Keratinocyte (primary cell): ENCODE measurements at regions not wholly inside any gene's neighbourhood (a gene's known extent, or its start where the extent isn't known, plus 50 kb on each side); places are given as distances from the start of the nearest gene placed in this dataset.

ENCODE experiments used
- DNase-seq: peaks from one replicate; pipeline ENCODE4 v3.0.0-alpha.2; 2011; ENCODE audit warnings: low read depth, missing footprints, low spot score
- FAIRE-seq: peaks from 2 replicates; lab custom pipeline; 2011; peaks lifted over from hg19 to GRCh38; lab: Jason Lieb, UNC
- H2AFZ ChIP-seq: 2 replicates; pipeline ENCODE4 v1.6.0; 2012; ENCODE audit warnings: low read length, control low read depth, inconsistent platforms; ENCODE audit not compliant: control insufficient read depth
- H3K27ac ChIP-seq: 2 replicates; pipeline ENCODE4 v1.5.1; 2011; ENCODE audit warnings: low read length; ENCODE audit not compliant: control insufficient read depth, insufficient read depth
- H3K27me3 ChIP-seq: 3 replicates; pipeline ENCODE4 v1.6.0; 2011; ENCODE audit warnings: low read length; ENCODE audit not compliant: control insufficient read depth, insufficient read depth; ENCODE audit errors: extremely low read depth
- H3K36me3 ChIP-seq, 2 experiments: 2 replicates in 1 of 2; 3 replicates in 1 of 2; pipeline ENCODE4 v1.5.1; 2011; ENCODE audit warnings: low read length in 2 of 2, mild to moderate bottlenecking in 1 of 2; ENCODE audit not compliant: control insufficient read depth in 2 of 2, insufficient read depth in 2 of 2; ENCODE audit errors: extremely low read depth in 1 of 2
- H3K4me1 ChIP-seq: 3 replicates; pipeline ENCODE4 v1.5.1; 2011; ENCODE audit warnings: low read length; ENCODE audit not compliant: control insufficient read depth, insufficient read depth; ENCODE audit errors: extremely low read depth
- H3K4me2 ChIP-seq: 3 replicates; pipeline ENCODE4 v1.6.0; 2011; ENCODE audit warnings: low read depth, low read length; ENCODE audit not compliant: control insufficient read depth, insufficient read depth; ENCODE audit errors: extremely low read depth
- H3K4me3 ChIP-seq, 3 experiments: fragments of 200-600 bp in 1 of 3; sonication (generic) in 1 of 3; 2 replicates in 2 of 3; 3 replicates in 1 of 3; pipeline ENCODE4 v1.5.1; 2011 to 2016; ENCODE audit warnings: low read length in 3 of 3, mild to moderate bottlenecking in 3 of 3, control low read depth in 2 of 3, inconsistent platforms in 1 of 3, low read depth in 1 of 3, mixed read lengths in 1 of 3, mixed run types in 1 of 3, moderate library complexity in 1 of 3; ENCODE audit not compliant: control insufficient read depth in 2 of 3, insufficient read depth in 2 of 3; ENCODE audit errors: extremely low read depth in 1 of 3
- H3K79me2 ChIP-seq: 2 replicates; pipeline ENCODE4 v1.6.0; 2012; ENCODE audit warnings: low read length; ENCODE audit not compliant: control insufficient read depth, insufficient read depth
- H3K9ac ChIP-seq: 3 replicates; pipeline ENCODE4 v1.6.0; 2011; ENCODE audit warnings: low read length; ENCODE audit not compliant: control insufficient read depth, insufficient read depth; ENCODE audit errors: extremely low read depth
- H3K9me1 ChIP-seq: 3 replicates; pipeline ENCODE4 v1.6.0; 2011; ENCODE audit warnings: low read length; ENCODE audit not compliant: control insufficient read depth, insufficient read depth; ENCODE audit errors: extremely low read depth
- H3K9me3 ChIP-seq: 2 replicates; pipeline ENCODE4 v1.5.1; 2012; ENCODE audit warnings: low read depth, low read length; ENCODE audit not compliant: control insufficient read depth
- H4K20me1 ChIP-seq: 3 replicates; pipeline ENCODE4 v1.6.0; 2011; ENCODE audit warnings: low read length; ENCODE audit not compliant: control insufficient read depth, insufficient read depth; ENCODE audit errors: extremely low read depth
- EZH2 ChIP-seq: IDR thresholded peaks from one replicate; pipeline ENCODE4 v1.6.1; 2012; ENCODE audit warnings: inconsistent platforms, mild to moderate bottlenecking, low read length, moderate library complexity
- dilution Hi-C: fragments of 300-500 bp; cut with MboI; formaldehyde crosslinking; loops from one replicate; pipeline ENCODE4 v1.7.0; 2020; ENCODE audit warnings: low sequenced_read_pairs; ENCODE audit not compliant: extremely low pct_ligation_motif_present
- TF ChIP-seq, protein P1 (sequence below), 3 experiments: IDR thresholded peaks in 1 of 3; conservative IDR thresholded peaks in 1 of 3; optimal IDR thresholded peaks in 1 of 3; 2 replicates in 2 of 3; 3 replicates in 1 of 3; pipeline versions ENCODE3 to v1.5.1; 2011; ENCODE audit warnings: low read length in 3 of 3, mild to moderate bottlenecking in 3 of 3, moderate library complexity in 2 of 3, control low read depth in 1 of 3, inconsistent platforms in 1 of 3; ENCODE audit not compliant: insufficient read depth in 2 of 3; ENCODE audit errors: extremely low read depth in 1 of 3

DNA sequence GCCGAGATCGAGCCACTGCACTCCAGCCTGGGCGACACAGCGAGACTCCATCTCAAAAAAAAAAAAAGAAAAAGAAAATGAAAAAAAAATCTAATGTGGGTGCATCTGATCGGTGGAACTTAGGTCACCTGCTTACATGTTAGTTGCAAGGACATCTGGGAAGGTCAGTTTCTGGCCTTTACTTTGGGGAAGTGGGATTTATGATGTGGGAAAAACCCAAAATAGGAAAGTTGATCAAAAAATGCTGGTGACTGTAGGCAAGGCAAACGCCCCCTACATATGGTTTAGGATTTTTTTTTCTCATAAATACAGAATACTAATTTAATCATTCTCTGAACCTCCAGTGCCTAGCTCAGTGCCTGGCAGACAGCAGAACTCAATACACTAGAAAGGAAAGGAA, 69.2 kb upstream of the PIM1 start:
- Histone ChIP-seq H3K9ac (no peak overlapping the region), H3K27me3 (no peaks in the 10 kb centered on the region), H2AFZ (no peak overlapping the region), H3K9me1 (no peaks in the 10 kb centered on the region), H3K27ac (no peak overlapping the region), H3K36me3 (no peaks in the 10 kb centered on the region), H3K79me2 (no peaks in the 10 kb centered on the region), H3K4me2 (no peak overlapping the region), H3K9me3 (no peaks in the 10 kb centered on the region), H3K4me3 (no peak overlapping the region), H4K20me1 (no peaks in the 10 kb centered on the region), H3K4me1 (peaks cover 13% of the 10 kb centered on the region)
- TF ChIP-seq, protein P1, sequence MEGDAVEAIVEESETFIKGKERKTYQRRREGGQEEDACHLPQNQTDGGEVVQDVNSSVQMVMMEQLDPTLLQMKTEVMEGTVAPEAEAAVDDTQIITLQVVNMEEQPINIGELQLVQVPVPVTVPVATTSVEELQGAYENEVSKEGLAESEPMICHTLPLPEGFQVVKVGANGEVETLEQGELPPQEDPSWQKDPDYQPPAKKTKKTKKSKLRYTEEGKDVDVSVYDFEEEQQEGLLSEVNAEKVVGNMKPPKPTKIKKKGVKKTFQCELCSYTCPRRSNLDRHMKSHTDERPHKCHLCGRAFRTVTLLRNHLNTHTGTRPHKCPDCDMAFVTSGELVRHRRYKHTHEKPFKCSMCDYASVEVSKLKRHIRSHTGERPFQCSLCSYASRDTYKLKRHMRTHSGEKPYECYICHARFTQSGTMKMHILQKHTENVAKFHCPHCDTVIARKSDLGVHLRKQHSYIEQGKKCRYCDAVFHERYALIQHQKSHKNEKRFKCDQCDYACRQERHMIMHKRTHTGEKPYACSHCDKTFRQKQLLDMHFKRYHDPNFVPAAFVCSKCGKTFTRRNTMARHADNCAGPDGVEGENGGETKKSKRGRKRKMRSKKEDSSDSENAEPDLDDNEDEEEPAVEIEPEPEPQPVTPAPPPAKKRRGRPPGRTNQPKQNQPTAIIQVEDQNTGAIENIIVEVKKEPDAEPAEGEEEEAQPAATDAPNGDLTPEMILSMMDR (optimal IDR thresholded peaks at IDR 0.05 in 1 of 3, IDR thresholded peaks at IDR 0.05 in 1 of 3, conservative IDR thresholded peaks at IDR 0.05 in 1 of 3; ENCODE audit: extremely low read depth in 1 of 3, insufficient read depth in 2 of 3, low read length in 3 of 3), result no peak
- TF ChIP-seq EZH2, result no peak
- dilution Hi-C loops, result no loop called here
- no peak for FAIRE-seq
- no peak for DNase-seq

DNA sequence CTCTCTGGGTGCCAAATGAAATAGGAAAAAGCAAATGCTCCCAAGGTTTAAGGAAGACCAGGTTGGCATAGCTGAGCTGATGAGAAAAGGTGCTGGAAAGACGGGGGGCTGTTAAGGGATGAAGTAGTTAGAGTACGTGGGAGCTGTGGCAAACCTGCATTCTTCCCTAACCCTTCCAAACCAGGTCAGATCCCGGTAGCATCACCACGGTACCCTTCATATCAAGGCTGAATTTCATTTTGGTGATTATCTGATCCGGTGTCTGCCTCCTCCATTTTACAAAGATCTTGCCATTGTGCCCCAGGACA, 68.0 kb upstream of the PIM1 start:
- FAIRE-seq (no peak), DNase-seq (no peak)
- no peak overlapping the region for H3K4me3 ChIP-seq
- peaks cover 13% of the 10 kb centered on the region for H3K4me1 ChIP-seq
- dilution Hi-C loops, result no loop called here
- no peaks in the 10 kb centered on the region for H3K9me3 ChIP-seq
- TF ChIP-seq, protein P1 (optimal IDR thresholded peaks at IDR 0.05 in 1 of 3, IDR thresholded peaks at IDR 0.05 in 1 of 3, conservative IDR thresholded peaks at IDR 0.05 in 1 of 3; ENCODE audit: extremely low read depth in 1 of 3, insufficient read depth in 2 of 3, low read length in 3 of 3), result no peak
- no peak for TF ChIP-seq EZH2
- no peaks in the 10 kb centered on the region for H3K9me1 ChIP-seq
- no peak overlapping the region for H3K27ac ChIP-seq
- H3K27me3 ChIP-seq, result no peaks in the 10 kb centered on the region
- H3K36me3 ChIP-seq, result no peaks in the 10 kb centered on the region
- H3K79me2 ChIP-seq, result no peaks in the 10 kb centered on the region
- H2AFZ ChIP-seq, result peak overlapping the region; percentile 57
- H3K4me2 ChIP-seq, result peak overlapping the region; percentile 95
- no peaks in the 10 kb centered on the region for H4K20me1 ChIP-seq
- peak overlapping the region; percentile 57 for H3K9ac ChIP-seq
